Astrocyte (in vitro differentiated cells and primary cell): ENCODE measurements at regions not wholly inside any gene's neighbourhood (a gene's known extent, or its start where the extent isn't known, plus 50 kb on each side); places are given as distances from the start of the nearest gene placed in this dataset.

Experiments used
- EZH2 ChIP-seq: IDR thresholded peaks from 2 replicates; pipeline ENCODE4 v1.6.1; 2012; ENCODE audit warnings: mild to moderate bottlenecking, low read length, inconsistent platforms; ENCODE audit not compliant: insufficient read depth
- TF ChIP-seq, protein P1 (sequence below): IDR thresholded peaks from 2 replicates; pipeline ENCODE4 v1.5.1; 2011; ENCODE audit warnings: low read depth, mild to moderate bottlenecking, inconsistent platforms, low read length, moderate library complexity; ENCODE audit not compliant: insufficient read depth

DNA sequence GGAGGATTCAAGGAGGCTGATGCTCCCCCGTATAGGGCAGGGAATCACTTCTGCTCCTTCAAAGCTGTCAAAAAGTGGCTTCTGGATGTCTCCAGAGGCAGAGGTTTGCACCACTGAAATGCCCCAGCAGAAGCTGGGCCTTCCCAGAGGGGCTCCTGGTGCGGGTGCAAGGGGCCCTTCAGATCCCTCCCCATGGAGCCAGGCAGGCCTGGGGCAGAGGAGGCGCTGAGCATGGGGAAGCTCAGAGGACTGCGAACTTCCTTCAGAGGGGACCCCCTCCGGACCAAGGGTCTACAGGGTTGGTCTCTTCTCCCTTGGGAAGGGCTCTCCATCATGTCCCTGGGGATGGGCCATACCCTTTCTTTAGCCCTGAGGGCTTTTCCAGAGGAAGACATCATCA, 341.2 kb downstream of the DYSF start:
- TF ChIP-seq, protein P1, sequence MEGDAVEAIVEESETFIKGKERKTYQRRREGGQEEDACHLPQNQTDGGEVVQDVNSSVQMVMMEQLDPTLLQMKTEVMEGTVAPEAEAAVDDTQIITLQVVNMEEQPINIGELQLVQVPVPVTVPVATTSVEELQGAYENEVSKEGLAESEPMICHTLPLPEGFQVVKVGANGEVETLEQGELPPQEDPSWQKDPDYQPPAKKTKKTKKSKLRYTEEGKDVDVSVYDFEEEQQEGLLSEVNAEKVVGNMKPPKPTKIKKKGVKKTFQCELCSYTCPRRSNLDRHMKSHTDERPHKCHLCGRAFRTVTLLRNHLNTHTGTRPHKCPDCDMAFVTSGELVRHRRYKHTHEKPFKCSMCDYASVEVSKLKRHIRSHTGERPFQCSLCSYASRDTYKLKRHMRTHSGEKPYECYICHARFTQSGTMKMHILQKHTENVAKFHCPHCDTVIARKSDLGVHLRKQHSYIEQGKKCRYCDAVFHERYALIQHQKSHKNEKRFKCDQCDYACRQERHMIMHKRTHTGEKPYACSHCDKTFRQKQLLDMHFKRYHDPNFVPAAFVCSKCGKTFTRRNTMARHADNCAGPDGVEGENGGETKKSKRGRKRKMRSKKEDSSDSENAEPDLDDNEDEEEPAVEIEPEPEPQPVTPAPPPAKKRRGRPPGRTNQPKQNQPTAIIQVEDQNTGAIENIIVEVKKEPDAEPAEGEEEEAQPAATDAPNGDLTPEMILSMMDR = no peak
- no peak for TF ChIP-seq EZH2
